SK-N-SH (cell line): ENCODE measurements at regions not wholly inside any gene's neighbourhood (a gene's known extent, or its start where the extent isn't known, plus 50 kb on each side); places are given as distances from the start of the nearest gene placed in this dataset.

ENCODE experiments used
- CTCF ChIA-PET: fragments of 300-600, 350-600 bp; formaldehyde crosslinking; extraction: SDS; loops from one replicate; lab custom pipeline; 2021; lab: Yijun Ruan, JAX
- POLR2A ChIA-PET: fragments of 350-600 bp; sonication (Branson Sonifier 250); formaldehyde crosslinking; extraction: SDS; loops from one replicate; lab custom pipeline; 2020; ENCODE audit warnings: antibody characterized with exemption, inconsistent platforms; lab: Yijun Ruan, JAX
- DNase-seq: peaks from one replicate; pipeline ENCODE4 v3.0.0; 2012
- H2AFZ ChIP-seq: fragments of 200-600 bp; sonication (generic); 2 replicates; pipeline ENCODE4 v1.8.1; 2016; ENCODE audit warnings: antibody characterized with exemption, mild to moderate bottlenecking, low read depth
- H3F3A ChIP-seq: fragments of 200-600 bp; sonication (generic); replicated peaks from 2 replicates; pipeline ENCODE3; 2016; ENCODE audit warnings: antibody characterized with exemption, mild to moderate bottlenecking; ENCODE audit not compliant: insufficient read depth
- H3K27ac ChIP-seq, 2 experiments: fragments of 200-500 bp in 1 of 2; fragments of 200-600 bp in 1 of 2; sonication (Bioruptor generic) in 1 of 2; sonication (generic), shearing (Covaris generic) in 1 of 2; 2 replicates each; pipeline versions ENCODE4 v1.5.1 to v1.6.1; 2014 to 2016; ENCODE audit warnings: low read depth in 2 of 2, inconsistent platforms in 1 of 2, low read length in 1 of 2, mild to moderate bottlenecking in 1 of 2, mixed read lengths in 1 of 2
- H3K27me3 ChIP-seq: fragments of 200-600 bp; sonication (generic), shearing (Covaris generic); 2 replicates; pipeline ENCODE4 v1.6.1; 2016; ENCODE audit warnings: mixed run types; ENCODE audit not compliant: insufficient read depth
- H3K36me3 ChIP-seq, 2 experiments: fragments of 200-500 bp in 1 of 2; fragments of 200-600 bp in 1 of 2; sonication (Bioruptor generic) in 1 of 2; sonication (generic) in 1 of 2; replicated peaks in 1 of 2; 2 replicates each; pipeline versions ENCODE3 to v1.5.1; 2014 to 2016; ENCODE audit warnings: low read length in 1 of 2, mild to moderate bottlenecking in 1 of 2; ENCODE audit not compliant: insufficient read depth in 2 of 2, control insufficient read depth in 1 of 2
- H3K4me1 ChIP-seq, 2 experiments: fragments of 200-500 bp in 1 of 2; fragments of 200-600 bp in 1 of 2; sonication (Bioruptor generic) in 1 of 2; sonication (generic), shearing (Covaris generic) in 1 of 2; 2 replicates each; pipeline versions ENCODE4 v1.5.1 to v1.6.1; 2014 to 2016; ENCODE audit warnings: low read depth in 1 of 2, low read length in 1 of 2, mixed run types in 1 of 2; ENCODE audit not compliant: insufficient read depth in 2 of 2, control insufficient read depth in 1 of 2
- H3K4me2 ChIP-seq: fragments of 200-600 bp; sonication (generic), shearing (Covaris generic); 2 replicates; pipeline ENCODE4 v1.6.1; 2017; ENCODE audit warnings: mixed run types
- H3K4me3 ChIP-seq, 2 experiments: fragments of 200-500 bp in 1 of 2; fragments of 200-600 bp in 1 of 2; sonication (Bioruptor generic) in 1 of 2; sonication (generic), shearing (Covaris generic) in 1 of 2; 2 replicates each; pipeline versions ENCODE4 v1.5.1 to v1.8.1; 2014 to 2016; ENCODE audit warnings: low read depth in 2 of 2, inconsistent platforms in 1 of 2, low read length in 1 of 2, mild to moderate bottlenecking in 1 of 2, mixed read lengths in 1 of 2, moderate library complexity in 1 of 2
- H3K79me2 ChIP-seq: fragments of 200-600 bp; sonication (generic); 2 replicates; pipeline ENCODE4 v1.8.1; 2017; ENCODE audit warnings: mild to moderate bottlenecking; ENCODE audit not compliant: insufficient read depth
- H3K9ac ChIP-seq: fragments of 200-600 bp; sonication (generic); 2 replicates; pipeline ENCODE4 v1.6.1; 2017; ENCODE audit warnings: mixed run types
- H3K9me2 ChIP-seq: fragments of 200-600 bp; sonication (generic); 2 replicates; pipeline ENCODE4 v1.6.1; 2017; ENCODE audit warnings: mixed run types
- H3K9me3 ChIP-seq: fragments of 200-600 bp; sonication (generic); 2 replicates; pipeline ENCODE4 v1.6.1; 2017; ENCODE audit warnings: mixed run types, mild to moderate bottlenecking, moderate library complexity
- H4K20me1 ChIP-seq: fragments of 200-600 bp; sonication (generic); 2 replicates; pipeline ENCODE4 v1.6.1; 2017; ENCODE audit warnings: mild to moderate bottlenecking, mixed run types; ENCODE audit not compliant: insufficient read depth
- CHD2 ChIP-seq: fragments of 150-350 bp; IDR thresholded peaks from 2 replicates; pipeline ENCODE4 v1.6.1; 2018; ENCODE audit warnings: low read length; ENCODE audit not compliant: partially characterized antibody
- EP300 ChIP-seq, 2 experiments: IDR thresholded peaks; 2 replicates each; pipeline versions ENCODE4 v1.4.0 to v1.6.1; 2012; ENCODE audit warnings: borderline replicate concordance in 1 of 2, low read depth in 1 of 2, low read length in 1 of 2
- EZH2phosphoT487 ChIP-seq: fragments of 200-600 bp; sonication (generic); IDR thresholded peaks from 2 replicates; pipeline ENCODE4 v1.6.1; 2017; ENCODE audit warnings: low read depth, mixed run types, mild to moderate bottlenecking, antibody characterized with exemption, moderate library complexity, borderline replicate concordance
- FOSL2 ChIP-seq: IDR thresholded peaks from 2 replicates; pipeline ENCODE4 v1.4.0; 2012; ENCODE audit warnings: low read depth, mild to moderate bottlenecking, moderate library complexity, borderline replicate concordance
- FOXJ3 ChIP-seq: sonication (generic); formaldehyde crosslinking; IDR thresholded peaks from 2 replicates; pipeline ENCODE4 v1.5.1; 2020; ENCODE audit warnings: mild to moderate bottlenecking, missing genetic modification reagents
- FOXM1 ChIP-seq: IDR thresholded peaks from 2 replicates; pipeline ENCODE4 v1.4.0; 2012; ENCODE audit warnings: low read depth, mild to moderate bottlenecking
- GABPA ChIP-seq: IDR thresholded peaks from 2 replicates; pipeline ENCODE4 v1.4.0; 2012; ENCODE audit warnings: low read depth, mild to moderate bottlenecking
- GATA2 ChIP-seq: sonication (generic); formaldehyde crosslinking; IDR thresholded peaks from 2 replicates; pipeline ENCODE4 v1.5.0; 2020; ENCODE audit warnings: mild to moderate bottlenecking, missing genetic modification reagents
- IRF3 ChIP-seq: fragments of 150-350 bp; IDR thresholded peaks from 2 replicates; pipeline ENCODE4 v1.6.1; 2016; ENCODE audit warnings: mild to moderate bottlenecking, low read depth, low read length
- JUND ChIP-seq: IDR thresholded peaks from 2 replicates; pipeline ENCODE4 v1.4.0; 2012
- MAX ChIP-seq: IDR thresholded peaks from 2 replicates; pipeline ENCODE4 v1.4.0; 2012; ENCODE audit warnings: low read depth
- MXI1 ChIP-seq: IDR thresholded peaks from 2 replicates; pipeline ENCODE4 v1.6.1; 2012; ENCODE audit warnings: mild to moderate bottlenecking, low read depth, low read length, improper control_type of control experiment
- NFIC ChIP-seq: IDR thresholded peaks from 2 replicates; pipeline ENCODE4 v1.4.0; 2012; ENCODE audit warnings: borderline replicate concordance
- NRF1 ChIP-seq: IDR thresholded peaks from 2 replicates; pipeline ENCODE4 v1.6.1; 2012; ENCODE audit warnings: low read depth, mild to moderate bottlenecking, low read length
- PBX3 ChIP-seq: IDR thresholded peaks from 2 replicates; pipeline ENCODE4; 2012
- POLR2AphosphoS5 ChIP-seq: IDR thresholded peaks from 2 replicates; pipeline ENCODE4 v1.6.1; 2012; ENCODE audit warnings: low read depth, low read length
- RAD21 ChIP-seq: IDR thresholded peaks from 2 replicates; pipeline ENCODE4 v1.6.1; 2012; ENCODE audit warnings: mild to moderate bottlenecking, low read length
- RCOR1 ChIP-seq: fragments of 150-350 bp; IDR thresholded peaks from 2 replicates; pipeline ENCODE4 v1.6.1; 2017; ENCODE audit warnings: antibody characterized with exemption, low read length
- RFX5 ChIP-seq: IDR thresholded peaks from 2 replicates; pipeline ENCODE4 v1.6.1; 2012; ENCODE audit warnings: mild to moderate bottlenecking, improper control_type of control experiment, low read length
- RXRA ChIP-seq: IDR thresholded peaks from 2 replicates; pipeline ENCODE4 v1.4.0; 2012; ENCODE audit warnings: low read depth, mild to moderate bottlenecking, borderline replicate concordance
- SIN3A ChIP-seq: IDR thresholded peaks from 2 replicates; pipeline ENCODE4 v1.6.1; 2012; ENCODE audit warnings: low read depth, mild to moderate bottlenecking, low read length, moderate library complexity, borderline replicate concordance
- SMC3 ChIP-seq: IDR thresholded peaks from 2 replicates; pipeline ENCODE4 v1.6.1; 2012; ENCODE audit warnings: low read depth, low read length, improper control_type of control experiment
- TAF1 ChIP-seq: IDR thresholded peaks from 2 replicates; pipeline ENCODE4 v1.6.1; 2012; ENCODE audit warnings: low read depth, mild to moderate bottlenecking, low read length, moderate library complexity, borderline replicate concordance
- TCF12 ChIP-seq: IDR thresholded peaks from 2 replicates; pipeline ENCODE4 v1.4.0; 2012
- TEAD4 ChIP-seq: IDR thresholded peaks from 2 replicates; pipeline ENCODE4 v1.4.0; 2012; ENCODE audit warnings: mild to moderate bottlenecking, borderline replicate concordance; ENCODE audit not compliant: insufficient read depth
- USF1 ChIP-seq: IDR thresholded peaks from 2 replicates; pipeline ENCODE4 v1.4.0; 2012; ENCODE audit warnings: low read depth, borderline replicate concordance
- USF2 ChIP-seq: fragments of 150-350 bp; IDR thresholded peaks from 2 replicates; pipeline ENCODE4 v1.6.1; 2017; ENCODE audit warnings: antibody characterized with exemption, low read length, low read depth, borderline replicate concordance
- ZBTB33 ChIP-seq: IDR thresholded peaks from 2 replicates; pipeline ENCODE4 v1.4.0; 2012; ENCODE audit warnings: low read depth, borderline replicate concordance
- WGBS: methylation state at CpG from one replicate; pipeline ENCODE4 v1.1.6; 2017; ENCODE audit warnings: low lambda C conversion rate; 5-methylcytosine and 5-hydroxymethylcytosine counted together

GRCh38 chr17:77880711-77881450, 77.6 kb upstream of the TNRC6C start:
- Histone ChIP-seq H3K4me2 (peak overlapping the region; percentile 23; the same call in 1 of the 2 replicates), H3K9me3 (no peaks in the 10 kb centered on the region), H3K79me2 (no peaks in the 10 kb centered on the region), H2AFZ (peak overlapping the region; percentile 48; the same call in 1 of the 2 replicates), H3K9ac (no peak overlapping the region), H3K4me3 (no peak overlapping the region), H3K9me2 (no peaks in the 10 kb centered on the region), H3K36me3 (no peaks in the 10 kb centered on the region), H4K20me1 (no peaks in the 10 kb centered on the region), H3K27ac (peak overlapping the region; percentile 31 to 100; a peak in 3 of 4 replicates), H3K27me3 (0 out of 2 replicates have a peak, but pooled peaks cover 6% of the 10 kb centered on the region), H3K4me1 (peaks cover 14 to 67% of the 10 kb centered on the region in 2 experiments), H3F3A (no peaks in the 10 kb centered on the region)
- ChIA-PET CTCF (interaction anchor here (0.8 to 4.1 kb wide), 23 partner anchors 11 to 338 kb away, joined by 3 to 29 read pairs (median 3); partner anchors contain the start of gene TNRC6C), POLR2A (interaction anchor here (0.7 to 6.0 kb wide), 13 partner anchors 8 to 160 kb away, joined by 3 to 131 read pairs (median 4); partner anchors contain the start of gene TNRC6C)
- WGBS: 17% methylated on average over 10 of the region's 11 CpGs
- DNase-seq: peak; percentile 97
- TF ChIP-seq JUND (no peak; the same call in 1 of the 2 replicates), NRF1 (no peak), NFIC (peak; percentile 86), RFX5 (peak; percentile 44; the same call in 1 of the 2 replicates), USF1 (no peak), RAD21 (peak; percentile 49), USF2 (no peak), IRF3 (peak; percentile 36; the same call in 1 of the 2 replicates), GABPA (no peak), CHD2 (peak; percentile 93), RCOR1 (peak; percentile 96), PBX3 (peak; percentile 69), FOXJ3 (CRISPR knock-in tag) (peak; percentile 95), EZH2phosphoT487 (no peak), TCF12 (peak; percentile 85), EP300 (IDR thresholded peaks at IDR 0.05; ENCODE audit: borderline replicate concordance in 1 of 2, low read depth in 1 of 2, low read length in 1 of 2) (peak; percentile 59 to 95; a peak in 3 of 4 replicates), SIN3A (no peak), TAF1 (no peak), FOXM1 (no peak), POLR2AphosphoS5 (0 out of 2 replicates have a peak, but pooled peaks have one; percentile 33), MXI1 (peak; percentile 83), GATA2 (peak; percentile 99), RXRA (no peak), FOSL2 (no peak), ZBTB33 (no peak), MAX (no peak), TEAD4 (no peak), SMC3 (peak; percentile 28; the same call in 1 of the 2 replicates)
